Urinary bladder (tissue), 3 donors: ENCODE measurements at regions not wholly inside any gene's neighbourhood (a gene's known extent, or its start where the extent isn't known, plus 50 kb on each side); places are given as distances from the start of the nearest gene placed in this dataset.
"Not testable (repeated sequence)": the region's sequence is repeated elsewhere in the genome, so short reads cannot be mapped to it uniquely, and the experiment has no call there.

Experiments used
- DNase-seq: peaks from one replicate; pipeline ENCODE4 v3.0.0-alpha.2; 2015; ENCODE audit errors: extremely low spot score
- H3K27ac ChIP-seq: one replicate; pipeline ENCODE4 v1.5.1; 2013; ENCODE audit warnings: low read depth, mild to moderate bottlenecking, moderate library complexity
- H3K36me3 ChIP-seq: one replicate; pipeline ENCODE4 v1.6.1; 2013; ENCODE audit warnings: mild to moderate bottlenecking, moderate library complexity; ENCODE audit not compliant: insufficient read depth
- H3K4me1 ChIP-seq: one replicate; pipeline ENCODE4 v1.6.1; 2013; ENCODE audit warnings: mild to moderate bottlenecking, moderate library complexity; ENCODE audit not compliant: insufficient read depth
- H3K4me3 ChIP-seq: one replicate; pipeline ENCODE4 v1.5.1; 2013; ENCODE audit warnings: low read depth, low read length
- WGBS: extraction: QIAGEN DNeasy Blood & Tissue Kit; methylation state at CpG from one replicate; pipeline ENCODE4 v1.1.7; 2013; 5-methylcytosine and 5-hydroxymethylcytosine counted together
- donor health status: healthy with polysubstance abuse.
- donor health status: healthy.

DNA sequence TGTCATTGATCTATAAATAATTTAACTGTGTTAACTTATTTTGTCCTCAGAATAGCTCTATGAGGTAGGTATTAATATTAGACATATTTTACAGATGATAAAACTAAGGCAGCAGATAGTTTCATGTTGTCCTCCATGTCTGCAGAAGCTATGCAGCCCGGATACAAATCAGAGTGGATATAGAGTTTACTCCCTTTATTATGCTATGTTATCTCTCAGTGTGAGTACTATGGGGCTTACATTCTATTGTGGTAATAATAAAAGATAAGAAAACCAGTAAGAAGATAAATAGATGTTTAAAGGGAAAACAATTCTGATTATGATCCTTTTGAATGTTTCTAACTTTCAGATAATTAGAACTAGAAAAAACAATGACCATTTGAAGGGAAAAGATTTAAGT lies 979.8 kb upstream of the CITED2 start:
- no peak for DNase-seq
- Histone ChIP-seq H3K4me3 (no peak overlapping the region), H3K27ac (no peak overlapping the region), H3K36me3 (no peaks in the 10 kb centered on the region), H3K4me1 (no peaks in the 10 kb centered on the region)
- 69% methylated on average over 1 of the region's 1 CpG for WGBS

DNA sequence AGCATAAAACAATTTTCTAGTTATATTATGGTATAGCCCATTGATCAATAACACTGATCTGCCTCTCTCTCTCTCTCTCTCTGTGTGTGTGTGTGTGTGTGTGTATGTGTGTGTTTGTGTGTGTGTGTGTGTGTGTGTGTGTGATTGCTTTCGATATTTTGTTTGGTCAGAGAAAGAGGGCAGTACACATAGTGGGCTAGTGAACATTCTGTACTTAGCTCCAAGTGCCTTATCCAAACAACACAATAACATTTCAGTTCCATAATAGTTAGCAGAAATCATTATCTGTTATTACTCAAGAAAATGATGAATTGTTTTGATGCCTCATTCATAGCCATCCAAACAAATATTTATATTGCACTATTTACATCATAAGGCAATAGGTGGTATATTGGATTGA lies 979.1 kb upstream of the CITED2 start:
- DNase-seq: no peak
- H3K4me1 ChIP-seq: no peaks in the 10 kb centered on the region
- H3K27ac ChIP-seq: no peak overlapping the region
- H3K4me3 ChIP-seq: no peak overlapping the region
- WGBS: 86% methylated on average over 1 of the region's 1 CpG
- no peaks in the 10 kb centered on the region for H3K36me3 ChIP-seq

DNA sequence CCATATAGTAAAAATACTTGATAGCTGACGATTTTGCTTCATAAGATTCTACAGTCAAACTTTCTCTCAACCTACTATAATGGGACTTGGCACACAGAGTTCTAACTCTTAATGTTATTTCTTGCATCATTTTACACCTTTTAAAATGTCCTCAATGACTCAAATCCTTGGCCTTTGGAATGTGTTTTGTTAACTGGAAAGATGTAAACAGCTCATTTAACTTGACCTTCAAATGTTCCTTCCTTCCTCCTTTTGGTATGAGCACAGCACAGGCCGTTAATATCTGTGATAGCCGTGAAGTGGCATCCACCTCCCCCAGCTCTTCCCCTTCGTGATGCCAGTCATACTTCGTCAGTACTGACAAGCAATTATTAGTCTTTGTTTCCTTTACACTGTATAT lies 972.0 kb upstream of the CITED2 start:
- no peaks in the 10 kb centered on the region for H3K36me3 ChIP-seq
- no peak overlapping the region for H3K27ac ChIP-seq
- no peak for DNase-seq
- no peak overlapping the region for H3K4me3 ChIP-seq
- no peaks in the 10 kb centered on the region for H3K4me1 ChIP-seq
- 80% methylated on average over 5 of the region's 5 CpGs for WGBS

DNA sequence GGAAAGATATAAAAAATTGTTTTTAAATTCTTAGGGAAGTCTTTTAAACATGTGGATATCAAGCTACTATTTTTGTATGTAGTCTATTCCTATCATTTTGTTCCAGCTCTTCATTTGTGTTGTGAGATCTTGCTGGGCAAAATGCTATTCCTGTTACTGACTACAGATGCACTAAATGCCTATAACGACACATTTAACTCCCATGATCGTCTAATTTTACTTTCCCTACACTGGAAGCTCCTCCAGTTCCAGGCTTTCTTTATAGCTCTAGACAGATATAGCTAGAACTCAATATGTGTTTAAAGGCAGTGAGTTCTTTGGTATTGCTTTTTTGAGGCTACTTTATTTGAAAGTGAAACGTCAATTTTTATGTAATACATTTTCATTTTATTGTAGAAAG lies 971.5 kb upstream of the CITED2 start:
- Histone ChIP-seq H3K4me3 (no peak overlapping the region), H3K36me3 (no peaks in the 10 kb centered on the region), H3K27ac (no peak overlapping the region), H3K4me1 (no peaks in the 10 kb centered on the region)
- 74% methylated on average over 3 of the region's 3 CpGs for WGBS
- DNase-seq: no peak

DNA sequence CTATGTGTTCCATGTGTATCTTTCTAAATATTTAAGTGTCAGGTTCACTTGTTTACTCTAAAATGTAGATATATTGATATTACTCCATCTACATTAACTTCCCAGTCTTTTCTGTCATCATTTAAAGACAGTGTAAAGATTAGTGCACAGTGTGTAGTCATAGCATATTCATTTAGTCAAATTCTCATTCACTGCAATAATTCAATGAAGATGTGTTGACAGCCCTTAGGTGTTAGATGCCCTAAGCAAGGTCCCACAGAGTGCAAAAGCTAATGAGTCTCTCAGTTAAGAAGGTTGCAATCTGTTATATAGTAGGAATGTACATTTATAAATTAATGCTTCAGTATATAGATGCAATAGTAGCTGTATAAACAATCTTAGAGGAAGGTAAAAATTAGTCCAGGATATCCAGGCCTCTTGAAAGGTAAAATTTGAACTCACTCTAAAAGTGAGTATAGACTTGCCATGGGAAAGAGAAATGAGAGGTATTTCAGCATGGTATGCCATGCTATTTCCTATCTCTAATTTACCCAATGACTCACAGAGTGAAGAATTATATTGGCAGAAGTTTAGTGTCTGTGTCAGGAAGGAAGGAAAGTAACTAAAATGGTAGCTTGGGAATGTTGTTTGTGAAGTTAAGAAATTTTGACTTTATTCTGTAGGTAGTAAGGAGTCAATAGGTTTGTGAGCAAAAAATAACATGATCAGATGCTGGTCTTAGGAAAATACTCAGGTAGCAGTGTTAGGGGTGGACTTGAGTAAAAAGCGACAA lies 969.9 kb upstream of the CITED2 start:
- Histone ChIP-seq H3K4me3 (no peak overlapping the region), H3K27ac (no peak overlapping the region), H3K4me1 (no peaks in the 10 kb centered on the region), H3K36me3 (no peaks in the 10 kb centered on the region)
- no peak for DNase-seq
- WGBS: 98% methylated on average over 1 of the region's 1 CpG

DNA sequence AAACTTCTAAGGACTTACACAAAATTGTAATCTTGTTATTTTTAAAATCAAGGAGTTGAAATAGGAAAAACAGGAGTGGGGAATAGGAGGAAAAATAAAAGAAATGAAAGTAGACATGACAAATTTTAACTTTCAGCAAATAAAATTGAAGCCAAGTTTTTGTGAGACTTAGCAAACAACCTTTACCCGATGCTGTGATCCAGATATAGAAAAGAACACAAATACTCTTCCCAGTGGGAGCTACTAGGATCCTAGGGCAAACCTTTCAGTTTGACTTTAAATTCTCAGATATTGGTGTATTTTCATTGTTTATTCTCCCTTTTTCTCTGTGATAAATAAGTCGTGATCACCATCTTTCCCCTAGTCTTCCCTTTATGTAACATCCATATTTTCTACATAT lies 968.7 kb upstream of the CITED2 start:
- DNase-seq: no peak
- H3K36me3 ChIP-seq: no peaks in the 10 kb centered on the region
- no peaks in the 10 kb centered on the region for H3K4me1 ChIP-seq
- H3K4me3 ChIP-seq: no peak overlapping the region
- no peak overlapping the region for H3K27ac ChIP-seq
- WGBS: 83% methylated on average over 2 of the region's 2 CpGs

DNA sequence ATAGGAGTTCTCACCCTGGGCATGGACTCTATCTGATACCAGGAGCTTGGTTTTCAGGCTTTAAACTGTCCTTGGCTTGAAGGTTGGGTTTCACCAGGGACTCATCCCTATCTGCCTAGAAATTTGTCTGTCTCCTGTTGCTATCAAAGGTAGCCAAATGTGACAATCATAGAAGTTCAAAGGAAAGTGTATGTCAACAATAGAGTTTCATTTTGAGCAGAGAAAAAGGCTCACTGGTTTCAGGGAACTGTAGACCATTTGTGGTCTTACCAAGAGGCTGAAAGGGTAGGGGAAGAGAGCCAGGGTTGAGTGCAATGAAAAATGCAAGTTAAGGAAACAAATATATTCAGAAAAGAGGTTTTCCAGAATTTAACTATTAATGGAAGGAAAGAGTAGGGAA lies 966.8 kb upstream of the CITED2 start:
- no peak overlapping the region for H3K27ac ChIP-seq
- no peaks in the 10 kb centered on the region for H3K4me1 ChIP-seq
- no peaks in the 10 kb centered on the region for H3K36me3 ChIP-seq
- no peak overlapping the region for H3K4me3 ChIP-seq
- DNase-seq: no peak

DNA sequence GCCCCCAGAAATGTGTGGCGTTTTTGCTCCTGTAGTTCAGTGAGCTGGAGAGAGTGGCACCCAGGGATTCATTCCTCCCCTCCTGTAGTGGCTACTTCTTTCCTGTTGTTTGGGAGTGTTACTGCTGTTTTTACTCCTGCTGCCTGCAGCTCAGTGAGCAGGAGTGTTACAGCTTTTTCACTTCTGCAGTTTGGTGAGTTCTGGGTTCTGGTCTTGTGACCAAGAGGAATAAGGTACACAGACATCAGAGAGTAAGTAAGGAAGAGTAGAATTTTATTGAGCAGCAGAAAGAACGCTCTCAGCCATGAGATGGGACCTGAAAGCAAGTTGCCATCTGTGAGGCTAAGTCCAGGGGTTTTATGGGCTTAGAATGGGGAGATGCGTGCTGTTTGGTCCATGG lies 966.3 kb upstream of the CITED2 start:
- no peak for DNase-seq
- WGBS: 92% methylated on average over 3 of the region's 3 CpGs
- H3K4me1 ChIP-seq: no peaks in the 10 kb centered on the region

DNA sequence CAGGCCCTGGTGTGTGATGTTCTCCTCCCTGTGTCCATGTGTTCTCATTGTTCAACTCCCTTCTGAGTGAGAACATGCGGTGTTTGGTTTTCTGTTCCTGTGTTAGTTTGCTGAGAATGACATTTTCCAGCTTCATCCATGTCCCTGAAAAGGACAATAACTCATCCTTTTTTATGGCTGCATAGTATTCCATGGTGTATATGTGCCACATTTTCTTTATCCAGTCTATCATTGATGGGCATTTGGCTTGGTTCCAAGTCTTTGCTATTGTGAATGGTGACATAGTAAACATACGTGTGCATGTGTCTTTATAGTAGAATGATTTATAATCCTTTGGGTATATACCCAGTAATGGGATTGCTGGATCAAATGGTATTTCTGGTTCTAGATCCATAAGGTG lies 964.6 kb upstream of the CITED2 start:
- H3K27ac ChIP-seq, H3K4me3 ChIP-seq, H3K4me1 ChIP-seq, H3K36me3 ChIP-seq, DNase-seq: not testable (repeated sequence)
- 92% methylated on average over 2 of the region's 2 CpGs for WGBS

More for the DNA sequence above, 966.3 kb upstream of the CITED2 start:
- no peak overlapping the region for H3K27ac ChIP-seq
- H3K4me3 ChIP-seq: no peak overlapping the region
- no peaks in the 10 kb centered on the region for H3K36me3 ChIP-seq

DNA sequence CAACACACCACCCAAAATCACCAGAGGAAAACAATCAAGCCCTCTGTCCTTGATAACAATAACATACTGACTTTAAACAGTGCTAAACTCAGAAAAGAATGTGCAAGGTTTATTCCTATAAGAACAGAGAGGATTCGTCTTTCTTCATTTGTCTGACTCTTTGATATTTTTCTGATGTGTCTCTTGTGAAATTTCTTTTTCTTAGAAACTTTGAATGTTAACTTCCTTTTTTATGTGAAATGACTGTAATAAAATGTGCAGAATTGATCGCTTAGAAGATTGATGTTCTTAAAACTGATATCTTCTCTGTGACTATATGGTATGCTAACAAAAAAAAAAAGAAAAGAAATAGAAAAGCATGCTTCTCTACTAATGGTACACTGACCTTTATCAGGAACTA lies 947.4 kb upstream of the CITED2 start:
- Histone ChIP-seq H3K36me3 (no peaks in the 10 kb centered on the region), H3K27ac (no peak overlapping the region), H3K4me3 (no peak overlapping the region), H3K4me1 (no peaks in the 10 kb centered on the region)
- no peak for DNase-seq
- WGBS: 43% methylated on average over 2 of the region's 2 CpGs

DNA sequence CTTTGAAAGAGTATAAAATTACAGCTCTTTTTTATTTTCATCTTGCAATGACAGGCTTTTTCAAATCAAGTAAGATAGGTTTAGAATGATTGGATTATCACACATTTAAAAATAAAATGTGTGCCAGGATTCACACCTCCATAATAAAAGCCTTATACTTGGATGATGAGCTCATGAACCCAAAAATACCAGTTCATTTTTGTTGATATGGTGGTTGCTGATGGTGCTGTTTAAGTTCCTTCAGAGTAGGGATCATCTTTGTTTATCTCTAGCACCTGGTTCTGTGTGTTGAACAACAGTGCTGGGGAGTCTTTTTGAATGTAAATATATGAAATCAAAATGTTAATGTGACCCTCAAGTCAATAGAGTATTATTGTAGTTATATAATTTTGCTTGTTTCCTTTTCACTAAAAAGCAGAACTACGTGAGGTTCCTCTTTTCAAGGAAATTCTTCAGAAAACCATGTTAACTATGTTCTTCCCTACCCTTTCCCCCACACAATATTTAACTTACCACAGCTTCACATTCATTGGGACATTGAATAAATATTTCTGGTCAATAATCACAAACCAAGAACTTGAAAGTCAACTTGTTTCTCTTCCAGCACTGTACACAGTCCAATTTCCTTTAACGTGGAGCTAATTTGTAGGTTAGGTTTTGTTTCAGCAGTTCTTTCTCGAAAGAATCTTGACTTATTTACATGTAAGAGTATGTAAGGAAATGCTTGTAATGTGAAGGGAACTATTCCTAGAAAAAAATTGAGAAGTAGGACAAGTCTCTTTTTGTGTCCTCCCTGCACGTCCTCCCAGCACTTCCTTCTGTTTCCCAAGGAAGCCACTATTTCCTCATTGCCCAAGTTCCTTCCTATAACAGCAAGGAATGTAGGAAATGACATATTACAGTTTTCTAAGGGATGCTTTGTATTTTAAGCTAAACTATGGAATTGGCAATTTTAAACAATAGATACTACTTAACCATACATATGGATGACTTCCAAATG lies 945.9 kb upstream of the CITED2 start:
- no peaks in the 10 kb centered on the region for H3K36me3 ChIP-seq
- no peaks in the 10 kb centered on the region for H3K4me1 ChIP-seq
- DNase-seq: no peak
- WGBS: 52% methylated on average over 4 of the region's 4 CpGs
- H3K27ac ChIP-seq: no peak overlapping the region
- H3K4me3 ChIP-seq: no peak overlapping the region

DNA sequence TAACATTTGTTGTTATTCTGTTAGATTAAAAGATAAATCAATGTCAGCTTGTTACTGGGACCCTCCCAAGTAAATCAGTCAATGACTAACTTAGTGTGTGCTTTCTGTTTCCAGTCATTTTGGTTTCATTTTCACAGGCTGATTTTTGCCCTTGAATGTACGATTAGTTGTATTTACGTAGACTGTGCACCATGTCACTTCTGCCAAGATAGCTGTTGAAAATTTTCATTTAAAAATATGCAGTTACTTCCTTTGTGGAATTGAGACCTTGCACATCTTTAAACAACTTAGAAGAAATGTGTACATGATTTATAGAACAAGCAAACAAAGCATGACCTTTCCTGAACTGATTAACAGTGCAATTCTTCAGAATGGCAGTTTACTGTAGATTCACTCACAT lies 944.8 kb upstream of the CITED2 start:
- no peaks in the 10 kb centered on the region for H3K4me1 ChIP-seq
- 23% methylated on average over 2 of the region's 2 CpGs for WGBS
- no peak for DNase-seq
- no peaks in the 10 kb centered on the region for H3K36me3 ChIP-seq
- no peak overlapping the region for H3K4me3 ChIP-seq
- H3K27ac ChIP-seq: no peak overlapping the region

DNA sequence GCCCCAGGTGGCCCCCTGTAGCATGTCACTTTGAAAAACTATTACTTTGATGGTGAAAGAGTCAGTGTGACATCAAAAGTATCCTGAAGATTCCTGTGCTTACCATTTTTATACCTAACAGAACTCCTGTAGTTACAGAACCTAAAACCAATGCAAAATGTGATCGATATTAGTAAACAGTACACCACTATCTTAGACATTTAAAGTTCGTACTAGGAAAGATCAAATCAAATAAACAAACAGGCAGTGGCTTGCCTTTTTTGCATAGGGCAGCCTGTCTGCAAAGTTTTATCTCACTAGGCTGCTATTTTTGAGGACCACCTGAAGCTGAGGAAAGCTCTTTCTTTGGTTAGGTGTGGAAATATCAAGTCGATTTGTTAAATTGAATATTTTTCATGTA lies 944.0 kb upstream of the CITED2 start:
- Histone ChIP-seq H3K4me3 (no peak overlapping the region), H3K36me3 (no peaks in the 10 kb centered on the region), H3K4me1 (no peaks in the 10 kb centered on the region), H3K27ac (no peak overlapping the region)
- no peak for DNase-seq
- 82% methylated on average over 3 of the region's 3 CpGs for WGBS

DNA sequence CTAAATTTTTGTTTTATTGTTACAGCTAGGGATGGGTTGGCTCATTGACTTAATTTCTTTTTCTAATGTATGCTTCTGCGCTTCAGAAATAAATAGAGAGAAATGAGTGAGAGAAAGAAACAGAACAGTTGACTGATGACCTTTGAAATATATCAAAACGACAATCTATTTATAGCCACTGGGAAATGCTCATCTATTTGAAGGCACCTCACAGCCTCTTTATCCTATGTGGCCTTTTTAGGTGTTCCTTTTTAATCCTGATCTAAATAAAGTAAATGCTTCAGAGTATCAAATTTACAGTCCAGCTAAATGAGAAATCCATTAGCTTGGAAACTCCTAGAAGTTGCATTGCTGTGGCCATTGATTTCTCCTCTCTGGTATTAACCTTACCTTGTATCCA lies 943.5 kb upstream of the CITED2 start:
- Histone ChIP-seq H3K4me1 (no peaks in the 10 kb centered on the region), H3K27ac (no peak overlapping the region), H3K36me3 (no peaks in the 10 kb centered on the region), H3K4me3 (no peak overlapping the region)
- WGBS: 89% methylated on average over 2 of the region's 2 CpGs
- no peak for DNase-seq
